ENCODE measurements at regions not wholly inside any gene's neighbourhood (a gene's known extent, or its start where the extent isn't known, plus 50 kb on each side); places are given as distances from the start of the nearest gene placed in this dataset.

- no peak for DNase-seq
Observed at GRCh38 chr14:76607510-76607909, 153.8 kb upstream of the VASH1 start.

DNA sequence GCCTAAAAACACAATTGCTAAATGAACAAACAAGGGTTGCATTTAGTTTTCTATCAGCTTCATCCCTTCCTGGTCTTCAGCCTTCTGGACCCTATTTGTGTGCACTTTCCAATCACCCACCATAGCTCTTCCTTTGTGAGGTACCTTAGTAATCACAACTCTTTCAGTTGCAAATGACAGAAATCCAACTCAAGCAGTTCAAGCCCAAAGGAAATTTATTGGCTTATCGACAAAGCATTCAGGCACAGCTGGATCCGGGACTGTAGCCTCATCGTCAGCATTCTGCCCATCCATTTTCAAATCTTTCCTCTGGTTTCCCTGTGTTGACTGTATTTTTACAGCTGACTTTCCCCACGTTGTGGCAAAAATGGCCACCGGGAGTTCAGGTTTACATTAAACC lies 148.6 kb upstream of the VASH1 start:
- DNase-seq = no peak

DNA sequence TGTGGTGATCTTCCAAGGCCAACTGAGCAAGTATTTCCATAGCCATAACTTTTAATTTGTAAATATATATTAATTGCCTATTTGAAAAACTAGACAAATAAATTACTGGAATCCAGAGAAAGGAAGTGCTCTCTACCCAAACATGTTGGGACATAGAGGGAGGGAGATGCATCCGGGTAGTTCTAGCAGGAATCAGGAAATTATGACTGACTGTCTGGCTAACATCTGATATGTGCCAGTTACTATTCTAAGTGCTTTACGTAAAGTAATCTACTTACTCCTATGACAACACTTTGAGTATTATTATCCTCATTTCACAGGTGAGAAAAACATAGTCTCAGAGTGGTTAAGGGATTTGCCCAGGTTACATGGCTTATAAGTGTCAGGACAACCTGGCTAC lies 147.7 kb upstream of the VASH1 start:
- DNase-seq = no peak

GRCh38 chr14:76615331-76615730 lies 145.9 kb upstream of the VASH1 start:
- DNase-seq = no peak

- no peak for DNase-seq
Observed at GRCh38 chr14:76617440-76617839, 143.8 kb upstream of the VASH1 start.

DNA sequence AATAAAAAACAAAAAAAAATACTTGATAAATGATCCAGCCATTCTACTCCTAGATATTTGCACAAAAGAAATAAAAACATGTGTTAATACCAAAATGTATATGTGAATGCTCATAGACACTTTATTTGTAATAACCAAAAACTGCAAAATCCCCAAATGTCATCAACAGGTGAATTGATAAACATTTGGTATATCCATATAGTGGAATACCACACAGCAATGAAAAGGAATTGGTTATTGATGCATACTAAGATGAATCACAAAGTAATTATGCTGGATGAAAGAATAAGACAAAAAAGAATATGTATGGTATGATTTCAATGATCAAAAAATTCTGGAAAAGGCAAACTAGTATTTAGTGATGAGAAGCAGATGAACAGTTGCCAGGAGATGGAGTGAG lies 124.7 kb upstream of the VASH1 start:
- no peak for DNase-seq

DNA sequence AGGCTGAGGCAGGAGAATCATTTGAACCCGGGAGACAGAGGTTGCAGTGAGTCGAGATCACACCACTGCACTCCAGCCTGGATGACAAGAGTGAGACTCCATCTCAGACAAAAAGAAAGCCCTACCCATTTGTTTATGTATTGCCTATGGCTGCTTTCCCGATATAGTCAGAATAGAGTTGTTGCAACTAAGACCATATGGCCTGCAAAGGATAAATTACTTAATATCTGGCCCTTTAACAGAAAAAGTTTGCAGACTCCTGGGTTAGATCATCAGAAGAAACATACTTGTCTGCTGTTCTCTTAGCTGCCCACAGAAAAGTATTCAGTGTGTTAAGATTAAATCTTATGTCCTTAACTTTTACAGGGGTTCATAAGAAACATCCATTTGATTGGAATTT lies 122.4 kb upstream of the VASH1 start:
- DNase-seq = no peak

GRCh38 chr14:76639606-76640229 lies 121.5 kb upstream of the VASH1 start:
- no peak for DNase-seq

GRCh38 chr14:76640923-76641395 lies 120.3 kb upstream of the VASH1 start:
- DNase-seq = no peak

- DNase-seq = no peak
Observed at GRCh38 chr14:76641541-76641940, 119.7 kb upstream of the VASH1 start.

DNA sequence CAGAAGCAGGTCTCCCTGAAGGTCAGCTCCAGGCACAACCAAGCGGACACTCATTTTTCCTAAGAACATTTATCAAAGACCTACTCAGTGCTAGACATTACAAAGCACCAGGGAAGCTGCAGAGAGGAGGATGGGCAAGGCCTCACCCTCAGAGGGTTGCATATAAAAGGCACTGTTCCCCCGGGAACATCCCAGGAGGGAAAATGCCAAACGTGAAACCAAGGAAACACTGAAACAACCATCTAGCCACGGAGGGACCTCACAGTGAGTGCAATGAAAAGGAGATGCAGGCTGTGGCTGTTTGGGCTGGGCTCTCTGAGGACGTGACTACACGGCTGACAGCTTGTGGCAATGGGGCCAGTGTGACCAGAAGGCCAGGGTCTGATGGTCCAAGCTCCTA lies 117.4 kb upstream of the VASH1 start:
- no peak for DNase-seq

DNA sequence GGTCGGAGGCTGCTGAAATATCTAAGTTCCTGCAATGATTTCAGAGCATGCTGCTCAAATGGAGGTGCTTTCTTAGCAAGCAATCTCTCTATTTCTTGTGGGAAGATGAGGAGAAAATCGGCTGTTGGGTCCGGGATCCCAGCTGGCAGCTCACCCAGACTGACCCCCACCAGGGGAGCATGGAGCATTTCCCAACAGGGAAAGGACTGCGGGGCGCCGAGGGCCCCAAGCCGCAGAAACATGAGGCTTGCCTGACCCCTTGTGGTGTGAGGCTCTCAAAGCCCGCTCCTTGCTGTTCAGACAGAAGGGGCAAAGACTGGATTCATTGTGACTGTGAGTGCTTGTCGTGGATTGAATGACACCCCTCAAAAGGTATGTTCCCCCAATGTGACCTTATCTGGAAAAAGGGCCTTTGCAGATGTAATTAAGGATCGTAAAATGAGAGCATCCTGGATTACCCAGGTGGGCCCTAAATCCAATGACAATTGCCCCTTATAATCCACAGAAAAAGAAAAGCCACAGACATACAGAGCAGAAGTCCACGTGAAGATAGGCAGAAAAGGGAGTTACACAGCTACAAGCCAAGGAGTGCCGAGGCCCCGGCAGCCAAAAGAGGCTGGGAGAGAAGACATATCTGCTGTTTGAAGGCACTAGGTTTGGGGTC lies 116.3 kb upstream of the VASH1 start:
- DNase-seq = peak; percentile 7 to 8

- DNase-seq = peak; percentile 1 to 15
Observed at GRCh38 chr14:76647697-76648298, 113.5 kb upstream of the VASH1 start.

DNA sequence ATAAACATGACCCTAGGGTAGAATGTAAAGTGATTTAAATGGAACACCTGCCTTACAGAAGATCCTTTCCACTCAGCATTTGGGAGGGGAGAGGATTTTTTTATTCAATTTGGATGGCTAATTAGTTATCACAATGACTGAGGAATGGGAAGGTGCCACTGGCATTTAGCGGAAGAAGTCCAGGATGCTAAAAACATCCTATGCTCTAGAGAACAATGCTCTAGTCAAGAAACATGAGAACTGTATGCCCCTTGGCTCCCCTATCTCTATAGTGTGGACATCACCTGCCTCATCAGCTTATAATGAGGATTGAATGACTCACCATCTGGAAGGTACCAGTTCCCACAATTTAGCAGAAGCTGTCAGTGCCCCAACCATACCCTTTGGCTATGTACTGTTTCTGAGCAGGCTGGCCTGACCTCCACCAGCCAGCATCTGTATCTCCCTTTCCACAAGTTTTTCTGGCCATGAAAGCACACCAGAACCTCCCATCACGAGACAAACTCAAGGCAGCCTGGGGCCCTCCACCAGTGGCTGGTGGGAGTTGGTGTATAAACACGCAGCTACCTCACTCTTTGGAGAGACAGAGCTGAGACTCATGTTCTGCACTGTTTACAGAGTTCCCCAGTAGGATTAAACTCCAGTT lies 109.7 kb upstream of the VASH1 start:
- DNase-seq = no peak

GRCh38 chr14:76653875-76654572 lies 107.2 kb upstream of the VASH1 start:
- DNase-seq = no peak

DNA sequence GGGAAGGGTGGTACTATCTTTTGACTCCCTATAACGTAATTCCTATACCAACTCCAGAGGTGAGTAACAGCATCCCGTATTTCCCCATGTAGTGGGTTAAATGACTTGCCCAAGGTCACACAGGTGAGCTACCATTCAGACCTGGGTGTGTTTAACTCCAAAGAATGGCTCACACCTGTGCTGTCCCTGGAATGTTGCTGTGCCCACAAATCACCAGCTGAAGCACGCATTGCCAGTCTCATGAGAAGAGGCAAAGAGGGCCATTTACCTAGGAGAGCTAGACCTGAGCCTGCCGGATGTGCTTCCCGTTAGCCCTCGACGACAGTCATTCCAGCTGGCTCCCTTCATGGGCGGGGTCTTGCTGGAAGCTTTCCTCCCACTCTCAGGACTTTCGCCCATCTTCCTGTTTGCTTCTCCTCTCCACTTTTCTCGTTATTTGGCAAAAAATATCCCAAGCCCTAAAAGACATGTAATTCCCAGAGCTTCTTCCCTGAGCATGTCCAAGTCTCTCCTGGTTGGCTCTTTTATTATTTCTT lies 106.6 kb upstream of the VASH1 start:
- no peak for DNase-seq

DNA sequence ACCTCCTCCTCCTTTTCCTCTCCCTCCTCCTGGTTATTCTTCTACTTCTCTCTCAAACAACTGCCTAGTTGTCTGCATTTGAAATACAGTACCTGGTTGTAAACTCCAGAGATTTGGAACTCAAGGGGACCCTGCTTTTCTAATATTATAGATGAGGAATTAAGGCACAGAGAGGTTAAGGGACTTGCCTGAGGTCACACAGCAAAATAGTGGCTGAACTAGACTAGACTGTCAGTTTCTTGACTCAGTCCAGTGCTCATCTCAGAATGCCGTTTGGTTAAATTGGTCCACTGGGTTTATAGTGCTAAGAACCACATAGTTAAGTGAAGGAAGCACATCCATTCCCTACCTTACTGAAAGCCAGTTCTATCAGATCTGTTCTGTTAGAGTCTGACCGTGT lies 105.9 kb upstream of the VASH1 start:
- no peak for DNase-seq

DNA sequence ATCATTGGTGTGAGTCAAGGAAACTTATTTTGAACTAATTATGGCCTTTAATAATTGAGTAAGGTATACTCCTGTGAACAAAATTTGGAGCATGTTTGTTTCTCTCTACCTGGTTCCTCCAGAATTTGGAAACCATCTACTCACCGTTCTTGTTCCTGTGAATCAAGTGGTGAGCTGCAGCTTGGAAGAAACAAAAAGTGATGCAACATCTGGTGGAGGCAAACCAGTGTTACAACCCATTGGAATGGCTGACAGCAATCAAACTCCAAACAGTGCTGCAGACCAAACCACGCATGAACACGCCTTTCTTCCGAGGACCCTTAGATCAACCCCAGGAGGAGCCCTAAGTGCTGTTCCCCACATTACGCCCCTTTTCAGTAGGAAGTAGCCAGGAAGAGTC lies 104.7 kb upstream of the VASH1 start:
- no peak for DNase-seq

DNA sequence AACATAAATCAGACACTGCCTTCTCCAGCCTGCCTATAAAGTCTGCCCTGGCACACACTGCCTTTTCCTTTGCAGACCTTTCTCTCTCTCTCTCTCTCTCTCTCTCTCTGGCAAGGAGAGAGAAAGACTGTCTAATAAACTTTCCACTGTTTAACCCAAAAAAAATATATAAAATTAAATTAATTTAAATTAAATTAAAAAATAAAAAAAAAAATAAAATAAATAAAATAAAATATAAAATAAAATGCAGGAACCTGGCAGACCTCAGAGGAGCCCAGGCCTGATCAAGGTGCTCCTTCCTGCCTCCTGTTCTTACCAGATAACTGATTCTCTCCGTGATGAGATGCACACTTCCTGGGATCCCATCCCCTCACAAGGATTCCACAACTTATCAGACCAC lies 103.9 kb upstream of the VASH1 start:
- DNase-seq = no peak

GRCh38 chr14:76657846-76658245 lies 103.4 kb upstream of the VASH1 start:
- no peak for DNase-seq

GRCh38 chr14:76662580-76662979 lies 98.7 kb upstream of the VASH1 start:
- no peak for DNase-seq

DNA sequence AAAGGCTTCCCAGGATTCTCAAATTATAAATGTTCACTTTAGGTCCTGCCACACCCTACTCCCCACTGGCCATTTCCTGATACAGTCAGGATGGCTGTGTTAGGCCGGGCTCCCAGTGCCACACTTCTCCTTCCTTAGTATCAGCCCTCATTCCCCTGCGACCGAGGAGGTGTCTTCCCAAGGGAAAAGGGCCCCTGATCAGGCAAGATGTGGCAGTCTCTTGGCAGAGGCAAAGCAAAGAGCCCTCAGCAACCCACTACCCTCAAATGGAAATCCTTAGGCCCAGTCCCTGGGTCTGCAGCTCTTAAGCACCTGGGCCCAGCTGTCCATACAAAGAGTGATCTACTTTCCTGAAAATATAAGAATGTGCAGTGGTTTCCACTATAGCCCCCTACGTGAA lies 96.5 kb upstream of the VASH1 start:
- DNase-seq = no peak

DNA sequence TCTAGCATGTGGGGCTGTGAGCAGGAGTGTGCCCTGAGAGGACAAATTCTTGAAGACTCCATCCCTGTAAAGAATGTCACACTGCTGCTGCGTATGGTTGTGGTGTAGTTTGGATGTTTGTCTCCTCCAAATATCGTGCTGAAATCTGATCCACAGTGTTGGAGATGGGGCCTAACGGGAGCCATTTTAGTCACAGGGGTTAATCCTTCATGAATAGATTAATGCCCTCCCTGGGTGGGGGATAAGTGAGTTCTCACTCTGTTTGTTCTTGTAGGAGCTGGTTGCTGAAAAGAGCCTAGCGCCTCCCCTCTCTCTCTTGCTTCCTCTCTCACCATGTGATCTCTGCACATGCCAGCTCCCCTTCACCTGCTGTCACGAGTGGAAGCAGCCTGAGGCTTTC lies 94.5 kb upstream of the VASH1 start:
- no peak for DNase-seq
